ENCODE measurements at regions not wholly inside any gene's neighbourhood (a gene's known extent, or its start where the extent isn't known, plus 50 kb on each side); places are given as distances from the start of the nearest gene placed in this dataset.

DNA sequence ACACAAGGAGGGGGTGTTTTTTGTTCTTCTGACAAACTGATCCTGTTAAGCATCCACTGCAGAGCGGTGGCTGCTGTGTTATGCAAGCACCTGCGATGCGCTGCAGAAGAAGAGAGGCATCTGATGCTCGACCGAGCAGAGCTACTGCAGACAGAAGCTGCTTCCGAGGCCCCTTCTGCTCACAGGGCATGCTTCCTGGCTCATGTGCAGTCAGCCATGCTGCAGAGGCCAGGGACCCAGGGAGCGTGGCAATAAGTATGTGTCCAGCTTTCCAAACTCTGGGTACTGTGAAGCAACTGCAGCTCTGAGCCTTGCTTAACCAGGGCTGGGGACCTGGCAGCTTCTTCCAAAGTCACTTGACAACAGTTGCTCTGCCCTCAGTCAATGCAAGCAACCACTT, 448.6 kb upstream of the RBFOX1 start:
- Histone ChIP-seq H3K9me3 (no peaks in the 10 kb centered on the region), H3K4me3 (no peak overlapping the region), H3K36me3 (no peaks in the 10 kb centered on the region), H3K27me3 (replicated peaks; ENCODE audit: insufficient read depth) (no peaks in the 10 kb centered on the region), H3K27ac (no peak overlapping the region), H3K4me1 (replicated peaks) (no peaks in the 10 kb centered on the region)
- DNase-seq (ENCODE audit: low spot score), result no peak
- WGBS, result 44% methylated on average over 7 of the region's 7 CpGs
- intact Hi-C loops (cut with DNase I), result no loop called here
- no peak for TF ChIP-seq POLR2AphosphoS5 (IDR thresholded peaks at IDR 0.05)
- no peak for TF ChIP-seq POLR2A (IDR thresholded peaks at IDR 0.05)
- TF ChIP-seq, protein P1, sequence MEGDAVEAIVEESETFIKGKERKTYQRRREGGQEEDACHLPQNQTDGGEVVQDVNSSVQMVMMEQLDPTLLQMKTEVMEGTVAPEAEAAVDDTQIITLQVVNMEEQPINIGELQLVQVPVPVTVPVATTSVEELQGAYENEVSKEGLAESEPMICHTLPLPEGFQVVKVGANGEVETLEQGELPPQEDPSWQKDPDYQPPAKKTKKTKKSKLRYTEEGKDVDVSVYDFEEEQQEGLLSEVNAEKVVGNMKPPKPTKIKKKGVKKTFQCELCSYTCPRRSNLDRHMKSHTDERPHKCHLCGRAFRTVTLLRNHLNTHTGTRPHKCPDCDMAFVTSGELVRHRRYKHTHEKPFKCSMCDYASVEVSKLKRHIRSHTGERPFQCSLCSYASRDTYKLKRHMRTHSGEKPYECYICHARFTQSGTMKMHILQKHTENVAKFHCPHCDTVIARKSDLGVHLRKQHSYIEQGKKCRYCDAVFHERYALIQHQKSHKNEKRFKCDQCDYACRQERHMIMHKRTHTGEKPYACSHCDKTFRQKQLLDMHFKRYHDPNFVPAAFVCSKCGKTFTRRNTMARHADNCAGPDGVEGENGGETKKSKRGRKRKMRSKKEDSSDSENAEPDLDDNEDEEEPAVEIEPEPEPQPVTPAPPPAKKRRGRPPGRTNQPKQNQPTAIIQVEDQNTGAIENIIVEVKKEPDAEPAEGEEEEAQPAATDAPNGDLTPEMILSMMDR (IDR thresholded peaks at IDR 0.05), result no peak

DNA sequence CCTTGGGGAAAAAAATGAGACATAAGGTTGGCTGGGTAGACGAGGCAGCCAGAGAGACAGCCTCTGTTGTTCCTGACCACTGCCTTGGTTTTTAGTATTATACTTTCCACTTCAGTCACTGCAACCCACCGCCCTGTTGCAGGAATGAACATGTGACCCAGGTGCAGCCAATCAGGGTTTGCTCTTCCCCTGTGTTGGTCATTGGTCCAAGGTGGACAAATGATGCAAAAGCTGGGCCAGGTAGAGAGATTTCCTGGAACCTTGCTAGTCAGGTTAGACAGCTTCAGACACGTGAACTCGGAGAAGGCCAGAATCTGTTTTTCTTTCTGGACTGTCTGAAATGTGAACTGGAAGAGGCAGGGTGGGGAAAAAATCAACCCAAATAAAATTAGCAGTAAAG, 452.4 kb upstream of the RBFOX1 start:
- Histone ChIP-seq H3K27me3 (replicated peaks; ENCODE audit: insufficient read depth) (no peaks in the 10 kb centered on the region), H3K27ac (no peak overlapping the region), H3K36me3 (no peaks in the 10 kb centered on the region), H3K4me3 (no peak overlapping the region), H3K9me3 (no peaks in the 10 kb centered on the region), H3K4me1 (replicated peaks) (no peaks in the 10 kb centered on the region)
- TF ChIP-seq, protein P1 (IDR thresholded peaks at IDR 0.05), result no peak
- no peak for TF ChIP-seq POLR2A (IDR thresholded peaks at IDR 0.05)
- TF ChIP-seq POLR2AphosphoS5 (IDR thresholded peaks at IDR 0.05), result no peak
- WGBS, result 49% methylated on average over 4 of the region's 4 CpGs
- intact Hi-C loops (cut with DNase I), result no loop called here
- DNase-seq (ENCODE audit: low spot score), result no peak

DNA sequence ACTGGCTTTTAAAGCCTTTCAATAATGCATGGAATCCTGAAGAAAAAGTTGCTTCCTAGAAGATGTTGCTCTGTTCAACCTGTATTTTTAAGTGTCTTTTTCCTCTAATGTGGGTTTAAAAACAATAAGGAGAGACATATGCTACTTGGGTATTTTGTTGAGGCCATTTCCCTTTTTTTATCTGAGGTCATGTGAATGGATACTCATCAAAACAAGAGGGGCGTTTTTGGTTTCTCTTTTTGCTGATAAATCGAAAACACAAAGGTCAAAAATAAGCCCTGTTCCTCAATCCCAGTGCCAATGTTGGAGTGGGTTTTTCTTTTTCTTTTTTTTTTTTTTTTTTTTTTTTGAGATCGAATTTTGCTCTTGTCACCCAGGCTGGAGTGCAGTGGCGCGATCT, 468.0 kb upstream of the RBFOX1 start:
- Histone ChIP-seq H3K4me3 (no peak overlapping the region), H3K27me3 (replicated peaks; ENCODE audit: insufficient read depth) (no peaks in the 10 kb centered on the region), H3K27ac (no peak overlapping the region), H3K9me3 (no peaks in the 10 kb centered on the region), H3K4me1 (replicated peaks) (no peaks in the 10 kb centered on the region), H3K36me3 (no peaks in the 10 kb centered on the region)
- TF ChIP-seq POLR2AphosphoS5 (IDR thresholded peaks at IDR 0.05) (no peak), POLR2A (IDR thresholded peaks at IDR 0.05) (no peak)
- TF ChIP-seq, protein P1 (IDR thresholded peaks at IDR 0.05), result no peak
- 93% methylated on average over 5 of the region's 5 CpGs for WGBS
- intact Hi-C loops (cut with DNase I), result no loop called here
- no peak for DNase-seq (ENCODE audit: low spot score)

DNA sequence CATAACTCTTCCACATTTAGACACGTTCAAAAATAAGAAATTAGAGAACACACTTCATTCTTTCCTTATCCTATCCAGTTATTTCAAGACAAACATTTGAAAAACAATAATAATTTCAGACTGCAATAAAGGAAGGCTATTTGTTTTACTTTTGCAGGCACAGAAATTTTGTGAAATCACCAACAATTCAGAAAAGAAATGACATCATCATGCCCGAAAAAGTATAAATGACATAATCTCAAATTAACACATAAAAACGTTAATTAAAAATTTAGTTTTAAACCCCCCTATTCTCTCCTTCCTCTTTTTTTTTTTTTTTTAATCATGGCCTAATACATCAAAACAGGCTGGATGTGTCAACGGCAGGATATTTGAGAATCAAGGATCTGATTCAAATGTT, 468.4 kb upstream of the RBFOX1 start:
- Histone ChIP-seq H3K36me3 (no peaks in the 10 kb centered on the region), H3K4me3 (no peak overlapping the region), H3K27ac (no peak overlapping the region), H3K4me1 (replicated peaks) (no peaks in the 10 kb centered on the region), H3K27me3 (replicated peaks; ENCODE audit: insufficient read depth) (no peaks in the 10 kb centered on the region), H3K9me3 (no peaks in the 10 kb centered on the region)
- no peak for DNase-seq (ENCODE audit: low spot score)
- WGBS, result 56% methylated on average over 4 of the region's 4 CpGs
- intact Hi-C loops (cut with DNase I), result no loop called here
- TF ChIP-seq POLR2A (IDR thresholded peaks at IDR 0.05), result no peak
- TF ChIP-seq, protein P1 (IDR thresholded peaks at IDR 0.05), result no peak
- no peak for TF ChIP-seq POLR2AphosphoS5 (IDR thresholded peaks at IDR 0.05)

DNA sequence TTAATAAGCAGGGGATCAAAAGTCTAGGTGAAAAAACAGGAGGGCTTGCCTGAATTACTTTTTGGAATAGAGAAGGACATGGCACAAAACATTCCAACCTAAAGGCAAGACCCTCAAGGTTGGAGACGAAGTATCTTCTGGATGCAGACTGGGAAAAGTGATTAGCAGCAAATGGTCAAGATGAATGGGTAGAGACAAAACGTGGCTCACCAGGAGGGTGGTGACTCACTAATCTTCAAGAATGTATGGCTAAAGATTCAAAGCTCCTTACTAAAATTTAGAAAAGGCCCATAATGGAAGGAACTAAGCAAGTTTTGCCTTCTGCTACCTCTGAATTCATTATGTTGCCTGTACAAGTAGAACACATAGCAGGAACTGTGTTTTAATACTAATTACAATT, 469.5 kb upstream of the RBFOX1 start:
- no peaks in the 10 kb centered on the region for H3K27me3 ChIP-seq (replicated peaks; ENCODE audit: insufficient read depth)
- H3K9me3 ChIP-seq, result no peaks in the 10 kb centered on the region
- 67% methylated on average over 2 of the region's 2 CpGs for WGBS
- DNase-seq (ENCODE audit: low spot score), result no peak
- H3K4me1 ChIP-seq (replicated peaks), result no peaks in the 10 kb centered on the region
- H3K4me3 ChIP-seq, result no peak overlapping the region
- no peaks in the 10 kb centered on the region for H3K36me3 ChIP-seq
- no peak overlapping the region for H3K27ac ChIP-seq
- TF ChIP-seq POLR2AphosphoS5 (IDR thresholded peaks at IDR 0.05) (no peak), POLR2A (IDR thresholded peaks at IDR 0.05) (no peak)
- TF ChIP-seq, protein P1 (IDR thresholded peaks at IDR 0.05), result no peak
- intact Hi-C loops (cut with DNase I), result no loop called here
